SKM-1 (cell line): ENCODE measurements at regions not wholly inside any gene's neighbourhood (a gene's known extent, or its start where the extent isn't known, plus 50 kb on each side); places are given as distances from the start of the nearest gene placed in this dataset.
A peak's percentile ranks its signal among the peaks of the same experiment; 100 is the strongest.
"Not testable (repeated sequence)": the region's sequence is repeated elsewhere in the genome, so short reads cannot be mapped to it uniquely, and the experiment has no call there.

Source experiments
- DNase-seq: peaks from one replicate; lab custom pipeline; 2025; ENCODE audit not compliant: unreplicated experiment; lab: John Stamatoyannopoulos, UW

DNA sequence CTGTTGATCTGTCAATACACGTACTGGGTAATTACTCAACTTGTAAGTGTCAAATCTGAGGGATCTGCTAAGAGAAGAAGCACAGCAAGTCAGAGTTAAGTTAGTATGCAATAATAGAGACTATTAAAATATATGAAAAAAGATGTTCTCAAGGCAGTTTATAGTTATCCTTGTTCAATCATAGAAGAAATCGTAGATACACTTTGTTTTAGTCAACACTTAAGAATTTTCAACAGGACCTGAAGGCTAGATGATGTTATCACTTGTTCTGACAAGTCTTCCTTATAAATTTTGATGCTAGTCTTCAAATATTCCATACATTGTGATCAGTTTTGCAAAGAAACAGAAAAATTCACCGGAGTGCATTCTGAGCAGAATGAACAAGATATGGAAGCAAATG is 91.1 kb upstream of the KCNQ5 start:
- no peak for DNase-seq

- DNase-seq: no peak
These were observed 88.3 kb upstream of the KCNQ5 start for GRCh38 chr6:72533606-72534005.

DNA sequence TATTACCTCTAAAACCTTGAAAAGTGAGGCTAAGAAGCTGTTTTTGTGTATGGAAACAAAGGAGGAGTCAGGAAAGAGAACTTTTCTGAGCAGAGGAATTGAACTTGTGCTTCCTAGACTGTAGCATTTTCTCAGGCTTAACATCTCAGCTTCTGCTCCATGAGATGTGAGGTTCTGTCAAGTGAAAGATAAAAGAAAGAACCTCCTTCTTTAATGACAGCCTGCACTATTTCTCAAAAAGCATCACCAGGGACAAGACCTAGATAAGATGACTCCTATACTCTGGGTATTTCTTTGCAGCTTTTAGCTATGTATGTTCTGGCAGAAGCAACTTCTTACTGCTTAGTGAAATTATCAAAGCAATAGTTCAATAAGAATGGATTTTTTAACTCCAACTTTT is 87.6 kb upstream of the KCNQ5 start:
- DNase-seq: no peak

- DNase-seq: no peak
These were observed 86.7 kb upstream of the KCNQ5 start for GRCh38 chr6:72535124-72535523.

GRCh38 chr6:72547020-72547419 is 74.8 kb upstream of the KCNQ5 start:
- no peak for DNase-seq

GRCh38 chr6:72551470-72551869 is 70.4 kb upstream of the KCNQ5 start:
- DNase-seq: no peak

DNA sequence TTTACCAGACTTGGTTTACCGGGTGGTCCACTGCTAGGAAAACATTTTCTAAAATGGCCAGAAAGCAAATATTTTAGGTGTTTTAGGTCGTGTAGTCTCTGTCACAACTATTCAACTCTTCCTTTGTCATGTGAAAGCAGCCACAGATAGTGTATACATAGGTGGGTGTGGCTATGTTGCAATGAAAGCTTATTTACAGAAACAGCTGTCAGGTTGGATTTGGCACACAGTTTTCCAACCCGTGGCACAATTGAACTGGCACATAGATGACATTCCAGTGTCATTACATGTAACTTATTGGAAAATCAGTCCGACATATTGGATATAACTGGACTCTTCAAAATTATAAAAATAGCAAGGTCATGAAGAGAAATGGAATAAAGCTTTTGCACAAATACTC is 68.9 kb upstream of the KCNQ5 start:
- DNase-seq: no peak

DNA sequence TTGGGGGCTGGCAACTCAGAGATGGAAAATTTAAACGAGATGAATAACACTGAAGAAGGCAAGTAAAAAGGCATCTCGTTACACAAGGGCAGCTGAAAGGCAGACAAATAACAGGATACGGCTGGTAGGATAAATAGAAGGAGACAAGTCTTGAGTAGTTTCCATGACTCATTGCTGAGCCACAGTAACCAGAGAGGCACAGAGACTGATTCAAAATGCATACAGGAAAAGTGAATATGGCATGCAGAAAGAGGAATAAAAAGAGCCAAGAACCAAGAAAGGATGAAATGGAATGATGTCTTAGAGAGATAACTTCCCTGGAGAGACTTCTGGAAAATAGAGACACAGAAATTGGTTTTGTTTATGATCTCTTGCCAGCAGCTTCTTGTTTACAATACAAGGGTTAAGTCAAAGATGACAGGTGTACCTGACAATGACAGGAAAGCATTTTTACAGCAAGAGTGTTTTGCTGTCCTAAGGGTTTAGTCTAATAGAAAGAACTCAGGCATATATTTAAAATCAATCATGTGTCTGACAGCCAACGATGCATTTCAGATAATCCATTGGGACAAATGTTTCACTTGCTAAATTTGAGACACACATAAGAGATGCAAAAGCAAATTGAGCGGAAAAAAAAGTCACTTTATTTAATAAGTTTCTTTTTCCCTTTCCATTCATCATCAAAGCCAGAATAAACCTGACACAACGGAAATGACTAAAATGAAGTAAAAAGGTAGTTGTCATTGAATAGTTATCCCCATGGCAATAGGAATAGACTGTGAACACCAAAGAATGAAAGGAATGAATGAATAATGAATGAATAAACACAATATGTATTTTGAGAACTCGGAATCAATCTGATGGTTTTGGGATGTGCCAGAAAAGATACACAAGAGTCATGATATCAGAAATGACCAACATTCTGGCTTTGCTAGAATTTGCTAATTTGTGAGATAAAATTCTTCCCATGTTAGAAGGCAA is 68.0 kb upstream of the KCNQ5 start:
- DNase-seq: no peak

DNA sequence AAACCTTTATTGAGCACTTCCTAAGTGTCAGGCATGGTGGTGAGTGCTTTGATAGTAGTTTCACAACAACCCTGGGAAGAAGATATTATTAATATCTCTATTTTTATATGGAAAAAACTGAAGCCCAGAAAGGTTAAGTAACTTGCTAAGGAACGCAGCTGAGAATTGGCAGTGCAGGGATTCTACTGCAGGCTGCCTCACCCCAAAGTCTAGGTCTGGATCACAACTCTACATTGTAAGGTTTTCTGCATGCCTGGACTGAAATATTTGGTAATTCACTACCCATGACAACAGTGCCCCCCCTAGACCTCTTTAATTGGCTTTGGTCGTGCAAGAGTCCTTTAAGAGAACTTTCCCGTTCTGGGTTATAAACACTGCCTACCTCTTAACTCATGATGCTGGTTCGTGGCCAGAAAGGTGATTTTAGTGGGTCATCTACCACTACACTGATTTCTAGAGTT is 67.1 kb upstream of the KCNQ5 start:
- no peak for DNase-seq

DNA sequence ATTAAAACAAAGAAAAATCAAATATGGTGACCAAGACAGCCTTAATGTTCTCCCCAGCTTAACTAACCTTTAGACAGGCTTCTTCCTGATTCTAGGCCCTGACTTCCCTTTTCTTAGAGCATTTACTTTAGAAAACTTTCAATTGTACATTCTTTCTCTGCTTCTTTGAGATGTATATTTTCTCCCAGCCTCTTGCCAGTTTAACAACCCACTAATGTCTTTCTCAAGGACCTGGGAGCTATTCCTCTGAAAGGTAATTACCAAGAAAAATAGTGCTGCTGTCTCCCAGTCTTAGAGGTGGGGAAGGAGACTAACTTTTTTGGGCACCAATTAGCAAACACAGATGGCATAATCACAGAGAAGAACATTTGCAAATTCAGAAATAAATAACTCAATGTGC is 62.8 kb upstream of the KCNQ5 start:
- peak; percentile 3 for DNase-seq

DNA sequence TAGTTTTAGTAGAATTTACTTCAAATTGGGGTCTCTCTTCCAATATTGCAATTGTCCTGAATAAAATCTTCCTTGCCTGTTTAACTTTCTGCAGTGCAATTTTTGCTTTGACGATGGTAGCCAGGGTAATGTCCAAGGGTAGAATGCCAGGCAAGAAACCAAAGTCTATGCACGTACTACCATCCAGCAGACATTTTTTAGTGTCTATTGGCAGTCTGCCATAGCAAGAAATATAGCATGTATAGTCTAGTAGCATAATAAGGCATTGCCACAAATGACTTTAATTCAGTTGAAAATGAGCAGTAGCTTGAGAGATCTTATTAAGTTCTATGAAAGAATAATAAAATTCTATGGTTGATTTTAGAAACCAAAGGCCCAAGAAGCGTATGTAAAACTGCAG is 62.3 kb upstream of the KCNQ5 start:
- no peak for DNase-seq

GRCh38 chr6:72560721-72561593 is 60.9 kb upstream of the KCNQ5 start:
- no peak for DNase-seq

DNA sequence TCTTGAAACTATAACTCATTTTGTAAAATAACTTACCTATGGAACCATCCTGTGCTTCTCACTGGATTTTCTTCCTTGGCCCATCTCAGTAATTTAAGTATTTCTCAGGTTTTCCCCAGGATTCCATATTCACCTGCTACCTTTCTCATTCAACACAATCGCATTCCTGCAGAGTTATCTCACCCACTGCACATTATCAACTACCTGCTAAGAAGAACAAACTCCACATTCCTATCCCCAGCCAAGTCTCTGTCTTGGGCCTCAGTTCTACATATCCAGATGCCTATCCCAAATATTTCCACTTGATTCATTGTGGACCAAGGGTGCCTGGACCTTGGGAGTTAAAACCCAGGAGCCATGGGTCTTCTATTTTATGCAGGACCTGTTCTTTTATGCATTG is 60.2 kb upstream of the KCNQ5 start:
- DNase-seq: no peak

GRCh38 chr6:72564231-72564630 is 57.6 kb upstream of the KCNQ5 start:
- DNase-seq: no peak

- not testable (repeated sequence) for DNase-seq
These were observed 49.9 kb upstream of the KCNQ5 start for GRCh38 chr6:72571993-72572392.
